ENCODE measurements at regions not wholly inside any gene's neighbourhood (a gene's known extent, or its start where the extent isn't known, plus 50 kb on each side); places are given as distances from the start of the nearest gene placed in this dataset.

GRCh38 chr1:55474168-55474786 lies 259.1 kb upstream of the USP24 start:
- TF ChIP-seq CTCF (IDR thresholded peaks at IDR 0.05 in 8 of 11, conservative IDR thresholded peaks at IDR 0.05 in 3 of 11) (no peak), POLR2AphosphoS5 (IDR thresholded peaks at IDR 0.05) (no peak), POLR2A (IDR thresholded peaks at IDR 0.05) (no peak)
